ENCODE measurements at regions not wholly inside any gene's neighbourhood (a gene's known extent, or its start where the extent isn't known, plus 50 kb on each side); places are given as distances from the start of the nearest gene placed in this dataset.

DNA sequence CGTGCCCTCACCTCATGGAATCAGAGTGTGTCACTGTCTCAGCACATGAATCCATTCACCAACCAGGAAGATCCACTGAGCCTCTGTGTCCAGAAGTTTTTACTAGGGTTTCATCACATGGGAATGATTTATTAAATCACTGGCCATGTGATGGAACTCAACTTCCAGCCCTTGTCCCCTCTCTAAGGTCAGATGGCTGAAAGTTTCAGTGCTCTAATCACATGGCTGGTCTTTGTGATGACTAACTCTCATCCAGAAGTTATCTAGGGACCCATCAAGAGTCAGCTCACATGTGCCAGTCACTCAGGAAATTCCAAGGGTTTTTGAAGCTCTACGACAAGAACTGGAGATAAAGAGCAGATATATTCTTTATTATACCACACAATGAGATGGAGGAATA, 140.5 kb upstream of the GYPC start:
- no peak overlapping the region for H3K4me3 ChIP-seq (replicated peaks in 1 of 2; ENCODE audit: low read depth in 2 of 2, low read length in 2 of 2)
- DNase-seq (ENCODE audit: low read depth in 2 of 2): no peak
- TF ChIP-seq CTCF (IDR thresholded peaks at IDR 0.05; ENCODE audit: low read depth, low read length): no peak

GRCh38 chr2:126518196-126518595, 137.8 kb upstream of the GYPC start:
- H3K4me3 ChIP-seq (replicated peaks in 1 of 2; ENCODE audit: low read depth in 2 of 2, low read length in 2 of 2): no peak overlapping the region
- no peak for TF ChIP-seq CTCF (IDR thresholded peaks at IDR 0.05; ENCODE audit: low read depth, low read length)
- DNase-seq (ENCODE audit: low read depth in 2 of 2): no peak

- DNase-seq (ENCODE audit: low read depth in 2 of 2): peak; percentile 67 to 79
- TF ChIP-seq CTCF (IDR thresholded peaks at IDR 0.05; ENCODE audit: low read depth, low read length): peak; percentile 61
- no peak overlapping the region for H3K4me3 ChIP-seq (replicated peaks in 1 of 2; ENCODE audit: low read depth in 2 of 2, low read length in 2 of 2)
These were observed 128.0 kb upstream of the GYPC start for GRCh38 chr2:126527836-126528490.

DNA sequence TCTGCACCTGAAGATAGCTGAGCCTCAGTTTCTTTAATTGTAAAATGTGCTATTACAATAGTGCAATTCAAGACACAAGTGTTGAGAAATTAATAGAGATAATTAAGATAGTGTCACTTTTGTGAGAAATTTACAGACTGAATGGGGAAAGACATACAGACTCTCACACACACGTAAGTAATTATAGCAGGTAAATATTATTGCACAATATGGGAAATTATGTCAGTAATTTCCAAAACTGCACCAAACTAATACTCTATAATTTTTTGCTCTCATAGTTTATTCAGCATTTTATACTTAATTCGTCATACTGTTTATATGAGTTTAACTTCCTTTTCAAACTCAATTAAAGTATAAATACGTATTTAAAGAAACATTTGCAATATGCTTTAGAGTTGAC, 124.9 kb upstream of the GYPC start:
- no peak overlapping the region for H3K4me3 ChIP-seq (replicated peaks in 1 of 2; ENCODE audit: low read depth in 2 of 2, low read length in 2 of 2)
- TF ChIP-seq CTCF (IDR thresholded peaks at IDR 0.05; ENCODE audit: low read depth, low read length): no peak
- DNase-seq (ENCODE audit: low read depth in 2 of 2): no peak

DNA sequence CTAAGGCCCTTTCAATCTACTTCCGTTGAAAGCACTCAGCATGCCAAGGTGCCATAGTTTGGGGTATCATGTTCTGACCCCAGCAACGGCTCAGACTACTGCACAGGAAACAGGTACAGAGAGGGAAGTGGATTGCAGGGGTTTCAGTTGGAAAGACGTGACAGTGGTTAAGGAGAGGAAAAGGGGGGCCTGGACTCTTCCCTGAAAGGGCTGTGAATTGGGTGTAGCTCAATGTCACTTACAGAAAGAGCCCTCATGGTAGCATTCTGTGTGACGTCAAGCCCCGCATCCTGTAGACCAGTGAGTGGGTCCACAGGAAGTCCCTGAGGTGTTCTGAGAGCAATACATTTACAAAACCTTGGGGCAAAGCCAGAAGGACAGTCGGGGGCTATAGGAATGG, 121.5 kb upstream of the GYPC start:
- H3K4me3 ChIP-seq (replicated peaks in 1 of 2; ENCODE audit: low read depth in 2 of 2, low read length in 2 of 2): no peak overlapping the region
- DNase-seq (ENCODE audit: low read depth in 2 of 2): no peak
- no peak for TF ChIP-seq CTCF (IDR thresholded peaks at IDR 0.05; ENCODE audit: low read depth, low read length)

DNA sequence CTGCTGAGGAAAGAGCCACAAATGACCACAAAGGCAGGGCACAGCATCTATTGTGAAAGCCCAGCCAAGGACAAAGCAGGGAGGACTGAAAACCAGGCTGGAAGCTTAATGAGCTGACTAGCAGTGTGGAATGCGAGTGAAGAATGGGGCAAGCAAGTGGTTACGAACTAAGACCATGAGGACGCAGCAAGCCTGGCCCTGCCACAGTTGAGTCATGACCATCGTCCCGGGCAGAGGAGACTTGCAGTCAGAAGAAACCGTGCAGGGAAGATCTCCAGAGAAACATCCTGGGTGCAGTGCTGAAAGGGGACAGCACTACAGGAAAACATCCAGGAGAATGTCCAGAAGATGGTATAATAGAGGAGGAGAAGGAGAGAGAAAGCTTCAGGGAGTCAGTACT, 120.5 kb upstream of the GYPC start:
- TF ChIP-seq CTCF (IDR thresholded peaks at IDR 0.05; ENCODE audit: low read depth, low read length): no peak
- no peak for DNase-seq (ENCODE audit: low read depth in 2 of 2)
- H3K4me3 ChIP-seq (replicated peaks in 1 of 2; ENCODE audit: low read depth in 2 of 2, low read length in 2 of 2): no peak overlapping the region

DNA sequence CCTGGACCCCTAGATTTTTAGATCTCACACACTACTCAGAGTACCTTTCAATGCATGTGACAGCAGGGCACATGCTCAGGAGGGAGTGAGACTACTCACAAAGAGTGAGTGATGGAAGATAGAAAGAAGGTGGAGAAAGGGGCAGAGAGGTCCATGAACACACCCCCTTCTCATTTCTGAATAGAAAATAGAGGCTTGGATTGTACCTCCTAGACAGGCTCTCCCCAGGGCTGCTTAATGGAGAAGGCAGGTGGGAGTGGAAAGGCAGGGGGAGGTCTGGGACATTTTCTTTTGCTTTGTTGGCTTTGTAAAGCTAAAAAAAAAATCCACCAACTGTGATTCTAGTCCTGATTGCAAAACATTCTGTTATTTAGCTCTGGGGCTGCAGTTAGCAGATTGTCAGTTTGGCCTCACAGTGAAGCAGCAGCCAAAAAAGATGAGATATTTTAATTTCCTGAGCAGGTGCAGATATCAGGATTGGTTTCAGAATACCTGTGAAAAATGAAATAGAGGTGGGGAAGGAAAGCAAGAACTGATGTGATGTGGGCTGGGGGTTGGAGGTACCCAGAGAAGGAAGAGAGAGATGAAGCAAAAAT, 119.3 kb upstream of the GYPC start:
- no peak for DNase-seq (ENCODE audit: low read depth in 2 of 2)
- no peak for TF ChIP-seq CTCF (IDR thresholded peaks at IDR 0.05; ENCODE audit: low read depth, low read length)
- H3K4me3 ChIP-seq (replicated peaks in 1 of 2; ENCODE audit: low read depth in 2 of 2, low read length in 2 of 2): no peak overlapping the region
